ENCODE measurements at regions not wholly inside any gene's neighbourhood (a gene's known extent, or its start where the extent isn't known, plus 50 kb on each side); places are given as distances from the start of the nearest gene placed in this dataset.

DNA sequence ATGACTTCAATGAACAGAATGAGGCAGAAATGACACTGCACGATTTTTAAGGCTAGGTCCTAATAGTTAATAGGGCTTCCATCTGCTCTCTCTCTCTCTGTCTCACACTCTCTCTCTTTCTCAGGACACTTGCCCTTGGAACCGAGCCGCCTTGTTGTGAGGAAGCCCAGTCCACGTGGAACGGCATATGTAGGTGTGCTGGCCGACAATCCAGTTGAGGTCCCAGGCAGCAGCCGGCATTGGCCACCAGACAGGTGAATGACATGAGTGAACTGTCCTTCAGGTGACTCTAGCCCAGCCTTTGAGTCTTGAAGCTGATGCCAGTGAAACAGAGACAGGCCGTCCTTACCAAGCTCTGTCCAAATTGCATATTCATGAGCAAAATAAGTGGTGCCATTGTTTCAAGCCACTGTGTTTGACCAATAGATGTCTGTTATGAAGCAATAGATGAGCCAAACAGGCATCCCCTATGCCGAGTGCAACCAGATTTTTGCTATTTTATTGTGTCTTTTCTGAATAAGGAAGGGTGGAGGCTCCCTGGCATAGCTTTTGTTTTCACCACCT lies 217.5 kb upstream of the LHX5 start:
- no peak overlapping the region for H3K27ac ChIP-seq (ENCODE audit: low read depth, low read length)

DNA sequence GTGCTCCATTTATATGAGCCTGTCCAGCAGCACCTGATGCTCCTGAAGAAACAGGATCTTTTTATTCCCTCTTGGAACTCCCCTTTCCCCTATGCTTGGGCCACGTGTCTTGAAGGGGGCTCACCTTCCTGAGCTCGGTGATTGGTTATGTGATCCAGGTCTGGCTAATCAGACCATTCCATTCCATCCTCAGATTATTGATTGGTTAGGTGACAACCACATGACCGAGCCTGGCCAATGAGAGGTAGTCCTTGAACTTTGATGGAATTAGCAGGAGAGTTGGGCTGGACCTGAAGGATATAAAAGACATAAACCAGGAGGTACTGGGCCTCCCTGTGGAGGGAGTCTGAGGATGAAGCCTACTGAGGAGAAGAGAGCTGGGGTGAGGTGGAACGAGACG lies 216.6 kb upstream of the LHX5 start:
- no peak for TF ChIP-seq EZH2phosphoT487 (conservative IDR thresholded peaks at IDR 0.05; ENCODE audit: low read length)
- TF ChIP-seq, protein P1, sequence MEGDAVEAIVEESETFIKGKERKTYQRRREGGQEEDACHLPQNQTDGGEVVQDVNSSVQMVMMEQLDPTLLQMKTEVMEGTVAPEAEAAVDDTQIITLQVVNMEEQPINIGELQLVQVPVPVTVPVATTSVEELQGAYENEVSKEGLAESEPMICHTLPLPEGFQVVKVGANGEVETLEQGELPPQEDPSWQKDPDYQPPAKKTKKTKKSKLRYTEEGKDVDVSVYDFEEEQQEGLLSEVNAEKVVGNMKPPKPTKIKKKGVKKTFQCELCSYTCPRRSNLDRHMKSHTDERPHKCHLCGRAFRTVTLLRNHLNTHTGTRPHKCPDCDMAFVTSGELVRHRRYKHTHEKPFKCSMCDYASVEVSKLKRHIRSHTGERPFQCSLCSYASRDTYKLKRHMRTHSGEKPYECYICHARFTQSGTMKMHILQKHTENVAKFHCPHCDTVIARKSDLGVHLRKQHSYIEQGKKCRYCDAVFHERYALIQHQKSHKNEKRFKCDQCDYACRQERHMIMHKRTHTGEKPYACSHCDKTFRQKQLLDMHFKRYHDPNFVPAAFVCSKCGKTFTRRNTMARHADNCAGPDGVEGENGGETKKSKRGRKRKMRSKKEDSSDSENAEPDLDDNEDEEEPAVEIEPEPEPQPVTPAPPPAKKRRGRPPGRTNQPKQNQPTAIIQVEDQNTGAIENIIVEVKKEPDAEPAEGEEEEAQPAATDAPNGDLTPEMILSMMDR (IDR thresholded peaks at IDR 0.05; ENCODE audit: insufficient read depth, low read length, poor library complexity, severe bottlenecking): no peak

More for the DNA sequence above, 217.5 kb upstream of the LHX5 start:
- no peak overlapping the region for H3K4me3 ChIP-seq (ENCODE audit: insufficient read depth, low read length, poor library complexity, severe bottlenecking)
- no peak overlapping the region for H2AFZ ChIP-seq (ENCODE audit: low read depth, low read length, severe bottlenecking)
- no peaks in the 10 kb centered on the region for H3K27me3 ChIP-seq (ENCODE audit: low read length)
- H3F3A ChIP-seq (ENCODE audit: insufficient read depth): no peaks in the 10 kb centered on the region
- H3K9ac ChIP-seq (ENCODE audit: low read length): no peak overlapping the region
- H3K9me3 ChIP-seq (ENCODE audit: insufficient read depth, low read length): no peaks in the 10 kb centered on the region
- no peak for TF ChIP-seq EZH2phosphoT487 (conservative IDR thresholded peaks at IDR 0.05; ENCODE audit: low read length)
- TF ChIP-seq, protein P1 (IDR thresholded peaks at IDR 0.05; ENCODE audit: insufficient read depth, low read length, poor library complexity, severe bottlenecking): no peak
- H3K36me3 ChIP-seq (ENCODE audit: low read length): no peaks in the 10 kb centered on the region
- no peak overlapping the region for H3K4me2 ChIP-seq (ENCODE audit: low read depth, low read length, poor library complexity, severe bottlenecking)
- H3K9me2 ChIP-seq (replicated peaks; ENCODE audit: insufficient read depth, low read length): no peaks in the 10 kb centered on the region
- no peaks in the 10 kb centered on the region for H4K20me1 ChIP-seq (ENCODE audit: low read depth, low read length)
- H3K79me2 ChIP-seq (ENCODE audit: insufficient read depth, low read length): no peaks in the 10 kb centered on the region

DNA sequence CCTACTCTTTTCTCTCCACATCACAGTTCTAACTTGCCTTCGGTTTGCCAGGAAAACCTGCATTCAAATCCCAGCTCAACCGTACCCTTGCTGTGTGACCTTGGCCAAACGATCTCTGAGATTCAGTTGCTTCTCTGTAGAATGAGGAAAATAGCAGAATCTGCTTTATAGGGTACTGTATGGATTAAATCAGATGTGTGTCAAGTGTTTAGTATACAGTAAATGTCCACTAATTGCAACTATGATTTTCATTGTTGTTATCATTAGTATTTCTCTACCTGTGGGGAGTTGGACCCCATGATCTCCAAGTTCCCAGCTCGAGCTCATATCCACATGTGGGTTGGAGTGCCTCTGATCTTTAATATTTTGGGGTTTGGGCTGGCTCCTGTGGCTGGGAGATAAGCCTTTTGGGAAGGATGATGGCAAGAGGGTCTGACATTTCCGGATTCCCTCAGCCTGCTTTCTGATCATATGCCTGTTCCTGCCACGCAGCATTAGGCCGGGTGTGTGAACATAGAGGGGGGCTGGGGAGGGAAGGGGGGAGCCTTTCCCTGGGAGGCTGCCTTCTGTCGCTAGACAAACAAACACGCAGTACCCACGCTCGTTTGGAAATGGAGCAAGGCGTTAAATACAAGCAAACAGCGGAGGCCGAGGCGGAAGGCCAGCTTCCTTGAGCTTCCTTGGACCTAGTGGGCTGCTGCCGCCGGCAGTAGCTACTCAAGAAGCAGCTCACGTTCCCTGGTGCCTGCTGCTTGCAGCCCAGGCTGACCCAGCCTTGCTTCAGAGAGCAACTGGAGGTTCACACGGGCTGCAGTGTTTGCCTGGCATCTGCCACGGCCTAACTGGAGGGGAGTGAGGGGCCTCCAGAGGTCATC lies 213.5 kb upstream of the LHX5 start:
- Histone ChIP-seq H3K27me3 (ENCODE audit: low read length) (no peaks in the 10 kb centered on the region), H3K36me3 (ENCODE audit: low read length) (no peaks in the 10 kb centered on the region), H2AFZ (ENCODE audit: low read depth, low read length, severe bottlenecking) (no peak overlapping the region), H3K4me2 (ENCODE audit: low read depth, low read length, poor library complexity, severe bottlenecking) (no peak overlapping the region), H3K9me3 (ENCODE audit: insufficient read depth, low read length) (no peaks in the 10 kb centered on the region), H3K79me2 (ENCODE audit: insufficient read depth, low read length) (no peaks in the 10 kb centered on the region), H3F3A (ENCODE audit: insufficient read depth) (no peaks in the 10 kb centered on the region), H3K9ac (ENCODE audit: low read length) (no peak overlapping the region), H3K27ac (ENCODE audit: low read depth, low read length) (no peak overlapping the region), H3K9me2 (replicated peaks; ENCODE audit: insufficient read depth, low read length) (no peaks in the 10 kb centered on the region), H4K20me1 (ENCODE audit: low read depth, low read length) (no peaks in the 10 kb centered on the region), H3K4me3 (ENCODE audit: insufficient read depth, low read length, poor library complexity, severe bottlenecking) (no peak overlapping the region)
- TF ChIP-seq, protein P1 (IDR thresholded peaks at IDR 0.05; ENCODE audit: insufficient read depth, low read length, poor library complexity, severe bottlenecking): no peak
- TF ChIP-seq EZH2phosphoT487 (conservative IDR thresholded peaks at IDR 0.05; ENCODE audit: low read length): no peak

More for the DNA sequence above, 216.6 kb upstream of the LHX5 start:
- H3K9me3 ChIP-seq (ENCODE audit: insufficient read depth, low read length): no peaks in the 10 kb centered on the region
- H3K36me3 ChIP-seq (ENCODE audit: low read length): no peaks in the 10 kb centered on the region
- H3K4me2 ChIP-seq (ENCODE audit: low read depth, low read length, poor library complexity, severe bottlenecking): no peak overlapping the region
- no peaks in the 10 kb centered on the region for H3F3A ChIP-seq (ENCODE audit: insufficient read depth)
- H3K27ac ChIP-seq (ENCODE audit: low read depth, low read length): no peak overlapping the region
- no peaks in the 10 kb centered on the region for H4K20me1 ChIP-seq (ENCODE audit: low read depth, low read length)
- H3K9me2 ChIP-seq (replicated peaks; ENCODE audit: insufficient read depth, low read length): no peaks in the 10 kb centered on the region
- H3K79me2 ChIP-seq (ENCODE audit: insufficient read depth, low read length): no peaks in the 10 kb centered on the region
- no peak overlapping the region for H3K9ac ChIP-seq (ENCODE audit: low read length)
- H2AFZ ChIP-seq (ENCODE audit: low read depth, low read length, severe bottlenecking): no peak overlapping the region
- H3K4me3 ChIP-seq (ENCODE audit: insufficient read depth, low read length, poor library complexity, severe bottlenecking): no peak overlapping the region
- no peaks in the 10 kb centered on the region for H3K27me3 ChIP-seq (ENCODE audit: low read length)

All from SU-DHL-6 (cell line).